NCI-H1930 (cell line): ENCODE measurements at regions not wholly inside any gene's neighbourhood (a gene's known extent, or its start where the extent isn't known, plus 50 kb on each side); places are given as distances from the start of the nearest gene placed in this dataset.

ENCODE experiments used
- DNase-seq, 2 experiments: peaks; one replicate each; lab custom pipeline; 2025; lab: John Stamatoyannopoulos, UW

GRCh38 chr14:104514156-104514848 lies 65.3 kb upstream of the C14orf180 start:
- DNase-seq = no peak

GRCh38 chr14:104515059-104515810 lies 64.3 kb upstream of the C14orf180 start:
- DNase-seq = no peak

GRCh38 chr14:104515811-104516780 lies 63.5 kb upstream of the C14orf180 start:
- no peak for DNase-seq

GRCh38 chr14:104516906-104517305 lies 62.7 kb upstream of the C14orf180 start:
- DNase-seq = no peak

GRCh38 chr14:104517426-104517825 lies 62.1 kb upstream of the C14orf180 start:
- DNase-seq = no peak

GRCh38 chr14:104517867-104518266 lies 61.7 kb upstream of the C14orf180 start:
- no peak for DNase-seq

GRCh38 chr14:104518659-104519350 lies 60.8 kb upstream of the C14orf180 start:
- no peak for DNase-seq

GRCh38 chr14:104519721-104520120 lies 59.8 kb upstream of the C14orf180 start:
- no peak for DNase-seq

GRCh38 chr14:104520620-104521410 lies 58.7 kb upstream of the C14orf180 start:
- DNase-seq = no peak

- no peak for DNase-seq
Observed at GRCh38 chr14:104521816-104522745, 57.5 kb upstream of the C14orf180 start.

GRCh38 chr14:104522926-104523545 lies 56.5 kb upstream of the C14orf180 start:
- no peak for DNase-seq

GRCh38 chr14:104523546-104523935 lies 56.0 kb upstream of the C14orf180 start:
- DNase-seq = no peak

GRCh38 chr14:104524726-104525125 lies 54.8 kb upstream of the C14orf180 start:
- DNase-seq = no peak

GRCh38 chr14:104526723-104527645 lies 52.6 kb upstream of the C14orf180 start:
- no peak for DNase-seq

- no peak for DNase-seq
Observed at GRCh38 chr14:104527857-104528459, 51.6 kb upstream of the C14orf180 start.

GRCh38 chr14:104528496-104528895 lies 51.1 kb upstream of the C14orf180 start:
- no peak for DNase-seq
